KOPT-K1 (cell line): ENCODE measurements at regions not wholly inside any gene's neighbourhood (a gene's known extent, or its start where the extent isn't known, plus 50 kb on each side); places are given as distances from the start of the nearest gene placed in this dataset.
"Not testable (repeated sequence)": the region's sequence is repeated elsewhere in the genome, so short reads cannot be mapped to it uniquely, and the experiment has no call there.

Experiments
- H3K27ac ChIP-seq: fragments of 200-600 bp; sonication (generic); 2 replicates; pipeline ENCODE4 v1.5.1; 2016; ENCODE audit warnings: antibody characterized with exemption, mild to moderate bottlenecking, low read depth, low read length; ENCODE audit not compliant: poor library complexity, severe bottlenecking
- H3K36me3 ChIP-seq: fragments of 200-600 bp; sonication (generic); 2 replicates; pipeline ENCODE4 v1.5.1; 2017; ENCODE audit warnings: antibody characterized with exemption, mild to moderate bottlenecking, low read length, moderate library complexity; ENCODE audit not compliant: insufficient read depth
- H3K9me3 ChIP-seq: fragments of 200-600 bp; sonication (generic); 2 replicates; pipeline ENCODE4 v1.5.1; 2017; ENCODE audit warnings: antibody characterized with exemption, low read length, mild to moderate bottlenecking; ENCODE audit not compliant: insufficient read depth, poor library complexity, severe bottlenecking

DNA sequence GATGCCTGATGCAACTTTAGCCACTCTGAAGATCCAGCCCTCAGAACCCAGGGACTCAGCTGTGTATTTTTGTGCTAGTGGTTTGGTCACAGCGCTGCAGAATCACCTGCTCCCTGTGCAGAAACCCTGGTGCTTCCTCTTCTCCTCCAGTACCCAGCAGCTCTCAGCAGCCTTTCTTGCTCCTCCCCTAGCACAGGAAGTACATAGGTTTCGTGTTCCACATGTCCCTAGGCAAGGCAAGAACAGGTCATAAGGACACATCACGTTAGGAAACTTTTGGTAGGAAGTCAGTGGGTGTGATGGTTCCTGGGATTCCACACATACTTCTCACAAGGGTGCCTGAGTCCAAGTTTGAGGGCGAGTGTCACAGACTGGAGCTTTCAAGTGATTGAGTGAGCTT, 167.9 kb upstream of the PRSS1 start:
- Histone ChIP-seq H3K36me3 (no peaks in the 10 kb centered on the region), H3K9me3 (no peaks in the 10 kb centered on the region), H3K27ac (no peak overlapping the region)

DNA sequence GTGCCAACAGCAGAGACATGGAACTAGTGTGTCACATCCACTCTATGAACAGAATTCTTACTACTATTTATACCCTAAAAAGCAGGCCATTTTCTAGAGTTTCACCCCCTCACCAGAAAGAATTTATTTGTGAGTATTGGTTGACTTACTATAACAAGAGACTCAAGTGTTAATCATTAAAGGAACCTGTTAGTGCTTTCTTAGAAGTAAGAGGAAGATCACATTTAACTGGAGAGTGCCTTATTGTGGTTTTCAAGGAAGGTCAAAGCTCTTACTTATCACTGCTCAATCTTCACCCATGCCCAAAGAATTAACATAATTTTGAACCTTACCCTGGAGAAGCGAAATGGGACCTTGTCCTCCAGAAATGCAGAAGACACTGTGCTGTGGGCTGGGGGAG, 169.3 kb upstream of the PRSS1 start:
- Histone ChIP-seq H3K9me3 (no peaks in the 10 kb centered on the region), H3K27ac (no peak overlapping the region), H3K36me3 (no peaks in the 10 kb centered on the region)

DNA sequence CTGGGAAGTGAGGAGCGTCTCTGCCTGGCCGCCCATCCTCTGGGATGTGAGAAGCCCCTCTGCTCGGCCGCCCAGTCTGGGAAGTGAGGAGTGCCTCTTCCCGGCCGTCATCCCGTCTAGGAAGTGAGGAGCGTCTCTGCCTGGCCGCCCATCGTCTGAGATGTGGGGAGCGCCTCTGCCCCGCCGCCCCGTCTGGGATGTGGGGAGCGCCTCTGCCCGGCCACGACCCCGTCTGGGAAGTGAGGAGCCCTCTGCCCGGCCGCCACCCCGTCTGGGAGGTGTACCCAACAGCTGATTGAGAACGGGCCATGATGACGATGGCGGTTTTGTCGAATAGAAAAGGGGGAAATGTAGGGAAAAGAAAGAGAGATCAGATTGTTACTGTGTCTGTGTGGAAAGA, 173.9 kb upstream of the PRSS1 start:
- H3K36me3 ChIP-seq, H3K9me3 ChIP-seq, H3K27ac ChIP-seq: not testable (repeated sequence)

DNA sequence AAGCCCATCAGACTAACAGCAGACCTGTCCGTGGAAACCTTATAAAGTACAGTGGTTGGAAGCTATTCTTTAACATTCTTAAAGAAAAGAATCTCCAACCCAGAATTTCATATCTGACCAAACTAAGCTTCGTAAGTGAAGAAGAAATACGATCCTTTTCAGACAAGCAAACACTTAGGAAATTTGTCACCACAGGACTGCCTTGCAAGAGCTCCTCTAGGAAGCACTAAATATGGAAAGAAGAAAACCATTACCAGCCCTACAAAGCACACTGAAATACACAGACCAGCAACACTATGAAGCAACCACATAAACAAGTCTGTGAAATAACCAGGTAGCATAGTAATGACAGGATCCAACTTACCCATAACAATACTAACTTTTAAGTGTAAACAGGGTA, 177.7 kb upstream of the PRSS1 start:
- H3K36me3 ChIP-seq = no peaks in the 10 kb centered on the region
- no peaks in the 10 kb centered on the region for H3K9me3 ChIP-seq
- H3K27ac ChIP-seq = no peak overlapping the region

DNA sequence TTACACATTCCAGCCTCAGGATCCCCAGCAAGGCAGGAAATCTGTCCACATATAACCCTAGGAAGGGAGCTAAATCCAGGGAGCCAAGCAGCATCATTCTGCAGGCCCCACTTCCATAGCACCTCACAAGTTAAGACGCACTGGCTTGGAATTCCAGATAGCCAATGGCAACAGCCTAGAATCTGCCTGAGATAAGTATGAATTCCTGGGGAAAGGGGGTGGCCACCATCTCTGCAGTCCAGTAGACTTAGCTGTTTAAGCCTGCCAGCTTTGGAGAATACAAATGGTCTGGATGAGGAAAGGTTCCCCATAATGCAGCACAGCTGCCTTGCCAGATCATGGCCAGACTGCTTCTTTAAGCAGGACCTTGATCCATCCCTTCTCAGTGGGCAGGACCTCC, 179.4 kb upstream of the PRSS1 start:
- H3K36me3 ChIP-seq = no peaks in the 10 kb centered on the region
- no peak overlapping the region for H3K27ac ChIP-seq
- no peaks in the 10 kb centered on the region for H3K9me3 ChIP-seq

DNA sequence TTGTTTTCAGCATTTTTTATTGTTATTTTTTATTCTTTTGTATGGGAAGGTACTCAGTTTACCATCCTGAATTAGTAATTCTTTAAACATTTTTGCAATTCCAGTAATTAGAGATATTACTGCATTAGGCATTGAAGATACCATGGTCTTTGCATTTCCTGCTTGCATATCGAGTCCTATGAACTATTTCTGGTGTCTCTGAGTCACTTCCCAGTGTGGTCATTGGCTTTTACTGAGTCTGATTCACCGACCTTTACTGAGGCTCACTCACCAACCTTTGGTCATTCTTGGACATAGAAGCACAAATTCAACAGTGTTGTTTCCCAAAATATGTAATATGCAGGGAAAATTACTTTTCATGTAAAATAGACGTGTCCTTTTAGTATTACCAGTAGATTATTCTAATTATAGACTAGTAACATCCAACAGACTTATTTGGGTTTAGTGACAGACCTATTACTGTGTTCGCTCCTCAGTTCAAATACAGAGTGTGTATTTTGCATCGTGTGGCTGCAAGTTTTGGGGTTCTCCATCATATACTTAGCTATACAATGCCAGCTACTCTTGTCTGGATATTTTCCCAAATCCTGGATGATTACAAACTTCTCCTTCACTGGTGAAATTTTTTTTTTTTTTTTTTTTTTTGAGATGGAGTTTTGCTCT, 180.7 kb upstream of the PRSS1 start:
- Histone ChIP-seq H3K27ac (no peak overlapping the region), H3K36me3 (no peaks in the 10 kb centered on the region), H3K9me3 (no peaks in the 10 kb centered on the region)

DNA sequence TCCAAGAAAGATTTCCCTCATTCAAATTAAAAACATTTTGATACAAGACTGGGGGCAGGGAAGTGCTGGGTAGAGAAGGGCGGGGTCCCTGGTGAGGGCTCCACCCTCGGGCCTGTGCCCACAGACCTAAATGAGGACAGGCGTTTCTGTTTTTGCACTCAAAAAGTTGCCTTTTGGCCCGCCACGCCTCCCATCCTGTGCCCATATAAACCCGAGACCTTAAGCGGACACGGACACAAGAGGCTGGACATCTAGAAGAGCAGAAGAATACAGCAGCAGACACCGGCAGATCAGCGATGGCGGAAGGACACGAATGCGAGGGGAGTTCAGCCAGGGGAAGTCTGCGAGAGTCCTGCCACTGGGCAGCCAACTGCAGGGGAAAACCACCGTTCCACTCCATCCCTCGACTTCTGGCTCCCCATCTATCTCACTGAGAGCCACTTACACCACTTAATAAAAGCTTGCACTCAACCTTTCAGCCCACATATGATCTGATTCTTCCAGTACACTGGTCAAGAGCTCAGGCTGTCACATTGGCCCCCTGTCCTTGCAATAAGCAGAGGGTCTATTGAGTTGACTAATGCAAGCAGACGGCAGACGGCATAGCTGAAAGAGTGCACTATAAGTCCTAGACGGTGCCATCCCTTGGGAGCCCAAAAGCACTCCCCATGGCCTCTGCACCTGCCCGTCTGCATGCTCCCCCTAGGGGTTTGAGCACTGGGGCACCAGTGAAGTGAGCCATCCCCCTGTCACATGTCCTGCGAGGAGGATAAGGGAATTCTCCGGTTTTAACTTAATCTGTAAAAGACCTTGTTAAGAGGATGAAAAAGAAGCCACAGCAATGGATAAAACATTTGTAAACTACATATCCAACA, 181.8 kb upstream of the PRSS1 start:
- no peaks in the 10 kb centered on the region for H3K9me3 ChIP-seq
- no peaks in the 10 kb centered on the region for H3K36me3 ChIP-seq
- no peak overlapping the region for H3K27ac ChIP-seq

DNA sequence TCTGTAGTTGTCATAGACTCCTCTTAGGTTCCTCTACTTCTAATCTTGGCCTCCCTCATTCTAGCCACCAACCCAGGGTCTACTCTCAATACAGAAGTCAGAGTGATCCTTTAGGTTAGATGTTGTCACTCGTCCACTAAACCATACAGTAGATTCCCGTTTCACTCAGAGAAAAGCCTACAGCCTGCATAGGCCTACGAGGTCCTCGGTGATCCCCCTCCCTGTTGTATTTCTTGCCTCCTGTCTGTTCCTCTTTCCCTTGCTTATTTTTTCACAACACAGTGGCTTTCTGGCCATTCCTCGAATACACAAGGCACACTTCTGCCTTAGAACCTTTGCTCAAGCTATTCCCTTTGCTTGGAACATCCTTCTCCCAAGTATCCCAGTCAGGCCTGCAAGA, 183.0 kb upstream of the PRSS1 start:
- H3K36me3 ChIP-seq = no peaks in the 10 kb centered on the region

DNA sequence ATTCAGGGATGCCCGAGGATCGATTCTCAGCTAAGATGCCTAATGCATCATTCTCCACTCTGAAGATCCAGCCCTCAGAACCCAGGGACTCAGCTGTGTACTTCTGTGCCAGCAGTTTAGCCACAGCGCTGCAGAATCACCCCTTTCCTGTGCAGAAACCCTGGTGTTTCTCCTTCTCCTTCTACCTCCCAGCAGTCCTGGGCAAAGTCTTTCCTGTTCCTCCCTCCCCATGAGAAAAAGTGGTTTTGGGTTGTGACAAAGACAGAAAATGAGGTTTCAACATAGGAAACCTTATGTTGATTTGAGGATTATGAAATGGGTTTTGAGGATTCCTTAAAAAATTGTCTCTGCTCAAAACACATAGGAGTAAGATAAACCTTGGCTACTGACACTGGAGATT, 185.1 kb upstream of the PRSS1 start:
- not testable (repeated sequence) for H3K27ac ChIP-seq, H3K36me3 ChIP-seq, H3K9me3 ChIP-seq

More for the DNA sequence above, 183.0 kb upstream of the PRSS1 start:
- no peak overlapping the region for H3K27ac ChIP-seq
- no peaks in the 10 kb centered on the region for H3K9me3 ChIP-seq

DNA sequence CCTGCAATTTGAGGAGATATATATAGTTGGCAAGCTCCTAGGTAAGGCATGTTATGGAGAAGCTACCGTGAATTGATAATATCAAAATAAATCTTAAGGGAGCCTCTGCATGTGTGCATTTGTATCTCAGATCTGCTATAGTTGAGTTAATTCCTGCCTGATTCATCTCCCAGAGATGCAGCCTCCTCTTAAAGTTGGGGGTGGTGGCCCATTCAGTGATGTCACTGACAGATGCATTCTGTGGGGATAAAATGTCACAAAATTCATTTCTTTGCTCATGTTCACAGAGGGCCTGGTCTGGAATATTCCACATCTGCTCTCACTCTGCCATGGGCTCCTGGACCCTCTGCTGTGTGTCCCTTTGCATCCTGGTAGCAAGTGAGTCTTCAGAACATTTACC, 185.8 kb upstream of the PRSS1 start:
- H3K36me3 ChIP-seq = no peaks in the 10 kb centered on the region

DNA sequence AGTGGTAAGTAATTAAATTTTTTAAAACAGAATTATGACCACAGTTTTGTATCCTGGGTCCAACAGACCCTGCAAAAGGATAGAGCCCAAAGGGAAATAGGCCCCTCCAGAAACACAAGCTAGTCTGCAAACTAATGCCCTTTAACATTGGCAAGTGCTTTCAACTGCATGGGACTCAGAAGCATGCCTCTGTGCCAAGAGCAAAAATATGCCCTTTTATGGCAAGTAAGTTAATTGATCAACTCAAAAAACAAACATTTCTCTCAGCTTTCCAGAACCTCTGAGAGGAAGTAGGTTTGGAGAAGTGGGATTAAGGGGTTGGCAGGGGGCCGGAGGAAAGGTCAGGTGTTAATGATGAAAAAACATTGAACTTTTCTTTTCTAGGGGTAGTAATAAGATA, 186.6 kb upstream of the PRSS1 start:
- H3K36me3 ChIP-seq = no peaks in the 10 kb centered on the region
- no peak overlapping the region for H3K27ac ChIP-seq
- no peaks in the 10 kb centered on the region for H3K9me3 ChIP-seq

More for the DNA sequence above, 185.8 kb upstream of the PRSS1 start:
- Histone ChIP-seq H3K27ac (no peak overlapping the region), H3K9me3 (no peaks in the 10 kb centered on the region)

DNA sequence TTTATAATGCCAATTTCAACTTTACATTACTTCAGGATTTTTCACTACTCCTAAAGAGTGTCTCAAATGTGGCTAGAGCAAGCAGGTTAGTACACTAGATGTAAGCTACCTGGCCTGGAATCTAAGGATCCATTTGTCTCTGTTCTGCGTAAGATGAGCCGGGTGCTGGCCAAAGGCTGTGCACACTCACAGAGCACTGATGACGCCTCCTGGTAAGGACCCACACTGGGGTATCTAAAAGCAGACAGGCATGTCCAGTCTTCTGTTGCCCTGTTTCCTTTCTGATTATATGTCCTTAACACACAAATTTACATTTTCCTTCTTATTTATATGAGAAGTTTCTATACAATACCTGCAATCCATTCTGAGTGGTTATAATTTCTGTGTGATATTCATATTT, 187.9 kb upstream of the PRSS1 start:
- H3K27ac ChIP-seq = not testable (repeated sequence)

DNA sequence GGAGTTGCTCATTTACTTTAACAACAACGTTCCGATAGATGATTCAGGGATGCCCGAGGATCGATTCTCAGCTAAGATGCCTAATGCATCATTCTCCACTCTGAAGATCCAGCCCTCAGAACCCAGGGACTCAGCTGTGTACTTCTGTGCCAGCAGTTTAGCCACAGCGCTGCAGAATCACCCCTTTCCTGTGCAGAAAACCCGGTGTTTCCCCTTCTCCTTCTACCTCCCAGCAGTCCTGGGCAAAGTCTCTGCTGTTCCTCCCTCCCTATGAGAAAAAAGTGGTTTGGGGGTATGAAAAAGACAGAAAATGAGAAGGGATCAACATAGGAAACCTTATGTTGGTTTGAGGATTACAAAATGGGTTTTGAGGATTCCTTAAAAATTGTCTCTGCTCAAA, 188.5 kb upstream of the PRSS1 start:
- H3K9me3 ChIP-seq, H3K27ac ChIP-seq, H3K36me3 ChIP-seq: not testable (repeated sequence)

More for the DNA sequence above, 187.9 kb upstream of the PRSS1 start:
- H3K9me3 ChIP-seq, H3K36me3 ChIP-seq: not testable (repeated sequence)

DNA sequence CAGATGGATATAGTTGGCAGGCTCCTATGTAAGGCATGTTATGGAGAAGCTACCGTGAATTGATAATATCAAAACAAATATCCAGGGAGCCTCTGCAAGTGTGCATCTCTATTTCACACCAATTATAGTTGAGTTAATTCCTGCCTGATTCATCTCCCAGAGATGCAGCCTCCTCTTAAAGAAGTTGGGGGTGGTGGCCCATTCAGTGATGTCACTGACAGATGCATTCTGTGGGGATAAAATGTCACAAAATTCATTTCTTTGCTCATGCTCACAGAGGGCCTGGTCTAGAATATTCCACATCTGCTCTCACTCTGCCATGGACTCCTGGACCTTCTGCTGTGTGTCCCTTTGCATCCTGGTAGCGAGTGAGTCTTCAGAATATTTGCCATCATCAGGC, 189.1 kb upstream of the PRSS1 start:
- Histone ChIP-seq H3K9me3 (no peaks in the 10 kb centered on the region), H3K27ac (no peak overlapping the region), H3K36me3 (no peaks in the 10 kb centered on the region)

DNA sequence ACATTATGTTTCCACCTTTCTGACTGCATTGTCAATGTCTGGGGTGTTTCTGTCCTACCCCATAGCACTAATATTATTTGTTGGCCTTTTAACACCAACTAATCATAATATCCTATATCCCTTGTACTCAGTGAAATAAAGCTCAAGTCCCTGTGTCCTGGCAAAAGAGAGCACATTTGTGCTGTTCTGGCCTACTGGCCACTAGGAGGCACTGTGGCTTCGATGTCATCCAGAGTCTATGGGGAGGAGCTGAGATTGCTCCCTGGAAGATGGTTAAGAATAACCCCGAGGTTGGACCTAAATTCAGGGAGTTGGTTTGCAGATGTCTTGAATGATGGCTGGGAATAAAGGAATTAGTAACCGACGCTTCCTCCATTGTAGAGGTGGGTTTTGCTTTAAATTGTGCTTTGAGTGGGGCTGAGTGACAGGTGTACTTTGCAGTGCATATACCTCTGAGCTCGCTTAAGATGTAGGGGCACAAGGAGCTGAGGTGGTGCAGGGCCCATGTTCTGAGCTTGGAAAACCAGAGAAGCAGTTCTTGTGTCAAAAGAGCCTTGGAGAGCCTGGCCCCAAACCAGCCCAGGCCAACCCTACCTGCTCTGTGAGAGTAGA, 191.2 kb upstream of the PRSS1 start:
- no peak overlapping the region for H3K27ac ChIP-seq
- H3K36me3 ChIP-seq = no peaks in the 10 kb centered on the region
- H3K9me3 ChIP-seq = no peaks in the 10 kb centered on the region
